NCI-H1417 (cell line): ENCODE measurements at regions not wholly inside any gene's neighbourhood (a gene's known extent, or its start where the extent isn't known, plus 50 kb on each side); places are given as distances from the start of the nearest gene placed in this dataset.
"Not testable (repeated sequence)": the region's sequence is repeated elsewhere in the genome, so short reads cannot be mapped to it uniquely, and the experiment has no call there.

ENCODE experiments used
- DNase-seq, 3 experiments: peaks; one replicate each; lab custom pipeline; 2025; lab: John Stamatoyannopoulos, UW

DNA sequence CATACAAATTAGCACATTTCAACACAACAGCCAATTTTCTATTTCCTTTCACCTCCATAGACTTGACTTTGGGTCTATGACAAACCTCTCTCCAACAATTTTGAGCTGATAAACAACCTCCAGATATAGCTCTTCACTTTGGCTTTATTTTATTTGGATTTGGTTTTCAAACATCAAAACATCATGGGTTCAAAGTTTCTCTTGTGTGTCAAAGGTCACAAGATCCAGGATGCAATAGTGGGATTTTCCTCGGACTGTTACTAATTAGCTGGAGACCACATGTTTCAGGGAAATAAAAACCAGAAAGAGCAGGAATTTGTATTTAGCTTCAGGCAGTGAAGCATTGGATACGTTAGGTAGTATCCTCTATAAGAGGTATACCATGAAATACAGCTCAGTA is 351.0 kb upstream of the SOX9 start:
- no peak for DNase-seq

DNA sequence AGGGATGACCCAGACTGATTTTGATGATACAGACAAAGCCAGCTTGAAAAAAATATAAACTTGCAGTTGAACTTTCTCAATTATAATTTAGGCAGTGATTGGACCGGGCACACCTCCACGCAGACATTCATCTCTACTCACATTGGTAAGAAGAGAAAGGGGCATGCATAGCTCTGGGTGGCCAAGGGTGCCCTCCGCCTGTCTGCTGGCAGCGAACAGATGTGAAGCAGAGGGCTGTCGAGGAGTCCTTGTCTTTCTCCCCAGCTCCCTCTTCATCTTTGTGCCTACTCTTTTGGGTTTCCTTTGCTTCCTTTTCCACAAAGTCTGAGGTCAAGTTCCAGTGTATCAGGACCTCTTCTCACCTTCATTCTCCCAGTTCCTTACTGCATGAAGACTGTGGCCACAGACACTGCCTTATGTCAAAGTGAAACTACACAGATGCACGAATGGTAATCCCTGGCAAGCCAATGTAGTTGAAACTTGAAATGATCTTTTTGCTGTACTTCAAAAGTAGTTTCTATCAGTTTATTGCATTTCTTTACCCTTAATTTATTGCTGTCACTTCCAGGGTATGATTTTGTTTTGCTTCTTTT is 343.7 kb upstream of the SOX9 start:
- no peak for DNase-seq

DNA sequence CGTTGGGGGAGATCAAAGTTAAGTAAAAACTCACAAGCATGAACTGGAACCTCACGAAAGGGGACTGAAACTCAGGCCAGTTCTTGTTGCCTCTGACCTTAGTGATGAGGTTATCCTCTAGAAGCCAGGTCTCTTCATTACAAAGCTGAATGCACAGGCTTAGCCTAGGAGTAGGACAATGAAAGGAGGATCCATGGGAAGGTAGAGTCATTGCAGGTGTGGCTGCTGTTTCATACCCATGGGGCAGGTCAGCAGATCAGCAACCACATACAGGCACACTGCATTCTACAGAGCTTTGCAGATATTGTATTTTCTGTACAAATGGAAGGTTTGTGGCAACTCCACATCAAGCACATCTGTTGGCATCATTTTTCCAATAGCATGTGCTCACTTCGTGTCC is 341.3 kb upstream of the SOX9 start:
- DNase-seq = no peak

DNA sequence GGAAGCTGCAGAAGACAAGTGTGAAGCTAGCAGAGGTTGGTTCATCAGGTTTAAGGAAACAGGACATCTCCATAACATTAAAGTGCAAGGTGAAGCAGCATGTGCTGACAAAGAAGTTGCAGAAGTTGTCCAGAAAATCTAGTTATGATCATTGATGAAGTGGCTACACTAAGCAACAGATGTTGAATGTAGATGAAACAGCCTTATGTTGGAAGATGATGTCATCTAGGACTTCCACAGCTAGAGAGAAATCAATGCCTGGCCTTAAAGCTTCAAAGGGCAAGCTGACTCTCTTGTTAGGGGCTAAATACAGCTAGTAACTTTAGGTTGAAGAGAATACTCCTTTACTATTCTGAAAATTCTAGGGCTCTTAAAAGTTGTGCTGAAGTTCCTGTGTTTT is 340.2 kb upstream of the SOX9 start:
- DNase-seq = no peak

DNA sequence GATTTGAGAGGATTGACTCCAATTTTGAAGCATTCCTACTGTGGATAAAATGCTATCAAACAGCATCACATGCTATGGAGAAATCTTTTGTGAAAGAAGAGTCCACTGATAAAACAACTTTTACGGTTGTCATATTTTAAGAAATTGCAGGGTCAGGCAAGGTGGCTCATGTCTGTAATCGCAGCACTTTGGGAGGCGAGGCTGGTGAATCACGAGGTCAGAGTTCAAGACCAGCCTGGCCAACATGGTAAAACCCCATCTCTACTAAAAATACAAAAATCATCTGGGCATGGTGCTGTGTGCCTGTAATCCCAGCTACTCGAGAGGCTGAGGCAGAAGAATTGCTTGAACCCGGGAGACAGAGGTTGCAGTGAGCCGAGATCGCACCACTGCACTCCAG is 338.8 kb upstream of the SOX9 start:
- DNase-seq = not testable (repeated sequence)

DNA sequence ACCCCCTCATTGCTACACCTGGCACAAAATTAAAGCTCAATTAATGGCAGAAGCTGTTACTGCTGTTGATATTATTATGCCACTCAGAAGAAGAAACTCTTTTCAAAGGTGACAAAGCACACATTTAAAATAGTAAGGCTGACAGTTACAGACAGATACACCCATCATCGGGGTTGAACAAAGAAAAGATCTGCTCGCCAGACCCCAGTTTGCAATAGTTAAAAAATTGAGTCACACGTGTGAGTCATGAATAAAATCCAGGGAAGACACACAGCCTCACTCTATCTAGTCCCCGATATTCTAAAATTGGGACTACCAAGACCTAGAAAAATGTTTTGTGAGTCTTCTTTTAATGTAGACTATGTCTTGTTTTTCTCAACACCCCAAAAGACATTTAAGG is 330.0 kb upstream of the SOX9 start:
- DNase-seq = no peak

DNA sequence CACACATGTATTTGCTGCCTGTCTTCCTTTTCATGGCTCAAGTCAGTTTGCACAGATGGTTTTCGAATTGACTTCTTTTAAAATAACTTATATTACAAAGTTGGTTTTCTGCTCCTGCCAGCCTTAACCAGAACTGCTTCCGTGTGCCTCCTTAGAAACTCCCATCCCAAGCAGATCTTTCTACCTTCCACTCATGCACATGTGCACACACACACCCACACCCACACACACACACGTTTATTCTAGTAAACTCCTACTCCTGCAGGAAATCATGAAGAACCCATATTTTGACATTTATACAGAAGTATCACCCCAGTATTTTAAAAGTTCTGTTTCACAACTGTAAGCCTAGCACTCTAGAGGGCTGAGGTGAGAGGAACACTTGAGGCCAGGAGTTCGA is 329.5 kb upstream of the SOX9 start:
- no peak for DNase-seq

DNA sequence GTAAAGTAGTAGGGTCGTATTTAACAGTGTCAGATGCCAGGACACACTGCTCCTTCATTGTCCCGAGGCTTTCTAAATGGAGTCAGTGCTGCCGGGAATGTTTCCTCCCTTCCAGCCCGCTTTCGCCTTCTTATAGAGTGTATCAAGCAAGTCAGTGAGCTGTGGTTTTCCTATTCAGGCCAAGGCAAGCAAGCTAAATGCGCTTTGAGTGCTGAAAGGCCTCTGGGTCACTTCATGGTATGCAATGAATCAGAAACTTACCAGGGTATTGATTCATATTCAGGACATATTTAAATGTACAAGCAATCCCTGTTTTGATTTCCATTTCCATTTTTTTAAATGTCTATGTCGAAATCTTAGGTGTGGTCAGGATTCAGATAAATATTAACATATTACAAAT is 327.9 kb upstream of the SOX9 start:
- DNase-seq = no peak

DNA sequence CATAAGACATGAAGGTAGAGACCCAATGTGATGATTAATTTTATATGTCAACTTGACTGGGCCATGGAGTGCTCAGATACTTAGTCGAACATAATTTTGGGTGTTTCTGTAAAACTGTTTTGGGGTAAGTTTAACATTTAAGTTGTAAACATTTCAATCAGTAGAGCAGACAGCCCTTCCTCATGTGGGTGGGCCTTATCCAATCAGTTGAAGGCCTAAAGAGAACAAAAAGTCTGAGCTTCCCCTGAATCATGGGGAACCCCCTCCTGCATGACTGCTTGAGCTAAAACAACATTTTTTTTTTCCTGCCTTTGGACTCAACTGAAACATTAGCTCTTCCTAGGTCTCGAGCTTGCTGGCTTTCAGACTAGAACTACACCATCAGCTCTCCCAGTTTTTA is 327.3 kb upstream of the SOX9 start:
- DNase-seq = no peak

DNA sequence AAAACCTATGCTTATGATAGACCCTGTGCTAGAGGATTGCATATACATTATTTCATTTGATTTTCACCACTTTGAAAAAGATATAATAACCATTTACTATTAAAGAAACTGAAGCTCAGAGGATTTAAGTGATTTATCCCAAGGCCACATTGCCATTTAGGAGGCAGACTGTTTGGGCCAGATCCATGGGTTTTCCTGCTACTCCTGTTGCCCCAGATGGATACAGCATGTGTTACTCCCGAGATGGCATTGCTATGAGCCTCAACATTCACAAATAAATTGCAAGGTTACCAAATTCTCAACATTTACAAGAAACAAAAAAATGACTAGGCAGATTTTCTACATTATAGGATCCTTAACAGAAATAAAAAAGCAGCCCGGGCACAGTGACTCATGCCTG is 322.1 kb upstream of the SOX9 start:
- DNase-seq = no peak

DNA sequence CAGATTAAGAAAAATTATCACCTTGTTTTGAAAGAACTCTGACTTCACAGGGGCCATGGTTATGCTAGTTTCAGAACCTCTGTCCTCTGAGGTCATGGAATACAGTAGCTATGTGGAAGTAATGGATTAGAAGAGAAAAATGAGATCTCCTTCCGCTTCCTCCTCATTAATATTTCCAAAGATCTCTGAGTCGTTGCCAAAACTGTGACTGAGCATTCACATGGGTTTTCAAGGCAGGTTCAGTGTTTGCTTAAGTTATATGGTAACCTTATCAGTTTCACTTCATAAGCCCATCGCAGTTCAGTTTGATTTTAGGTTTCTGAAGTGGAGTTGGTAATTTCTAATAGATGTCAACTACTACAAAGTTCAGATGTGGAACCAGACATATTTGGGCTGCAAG is 321.2 kb upstream of the SOX9 start:
- DNase-seq = no peak

DNA sequence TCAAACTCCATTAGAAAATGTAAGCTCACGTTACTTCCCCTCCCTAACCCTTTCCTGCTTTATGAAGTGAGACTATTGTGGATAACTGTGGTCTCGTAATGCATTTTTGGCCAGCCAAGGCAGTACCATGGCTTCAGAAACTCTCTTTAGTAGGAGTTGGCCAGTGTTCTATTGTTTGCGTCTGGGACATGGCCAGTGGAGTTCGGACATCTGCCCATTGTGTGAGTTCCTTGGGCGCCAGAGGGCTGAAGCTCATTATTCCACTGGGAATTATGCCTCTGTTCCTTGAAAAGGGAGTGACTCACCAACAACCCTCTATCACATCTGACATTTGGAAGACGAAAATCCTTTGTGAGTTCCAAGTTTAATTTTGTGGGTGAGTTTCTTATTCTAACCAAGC is 319.5 kb upstream of the SOX9 start:
- no peak for DNase-seq

DNA sequence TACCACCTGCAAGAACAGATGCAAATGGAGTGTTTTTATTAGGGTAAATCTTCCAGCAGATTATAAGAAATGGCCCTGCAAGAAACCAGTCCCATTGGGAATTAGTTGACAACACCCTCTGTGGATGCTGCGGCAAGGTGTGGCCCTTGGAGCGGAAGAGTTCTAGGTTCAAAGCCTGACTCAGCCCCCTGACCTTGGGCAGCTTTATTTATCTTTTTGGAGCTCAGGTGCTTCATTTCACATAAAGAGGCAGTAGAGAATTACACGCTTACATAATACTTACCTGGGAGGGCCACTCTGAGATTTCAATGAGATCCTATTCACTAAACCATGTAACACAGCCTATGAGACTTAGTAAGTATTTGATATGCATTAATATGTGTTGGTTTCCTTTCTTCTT is 318.2 kb upstream of the SOX9 start:
- DNase-seq = no peak

DNA sequence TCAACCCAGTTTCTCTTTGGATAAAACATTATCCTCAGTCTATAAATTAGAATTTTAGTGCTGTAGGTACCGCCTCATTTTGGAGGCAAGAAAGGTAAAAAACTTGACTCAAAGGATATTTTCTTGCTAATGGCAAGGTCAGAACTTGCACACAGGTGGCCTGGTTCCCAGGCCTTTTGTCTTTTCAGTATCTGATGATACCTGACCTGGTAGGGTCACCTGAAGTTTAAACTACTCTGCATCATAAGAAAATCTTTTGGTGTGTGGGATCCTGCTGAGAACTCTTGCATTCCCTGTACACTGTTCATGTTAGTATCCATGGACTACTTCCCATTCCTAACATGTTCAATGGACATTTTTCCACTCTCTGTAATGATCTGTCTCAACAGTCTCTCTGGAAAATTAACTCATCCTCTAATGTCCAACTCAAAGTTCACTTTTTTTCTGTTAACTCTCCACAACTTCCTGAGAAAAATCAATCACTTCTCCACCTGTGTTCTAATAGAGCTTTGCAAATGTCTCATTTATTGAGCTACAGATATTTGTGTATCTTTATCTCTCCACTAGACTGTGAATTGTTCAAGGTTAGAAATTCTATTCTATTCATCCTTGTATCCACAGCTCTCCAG is 317.1 kb upstream of the SOX9 start:
- no peak for DNase-seq

DNA sequence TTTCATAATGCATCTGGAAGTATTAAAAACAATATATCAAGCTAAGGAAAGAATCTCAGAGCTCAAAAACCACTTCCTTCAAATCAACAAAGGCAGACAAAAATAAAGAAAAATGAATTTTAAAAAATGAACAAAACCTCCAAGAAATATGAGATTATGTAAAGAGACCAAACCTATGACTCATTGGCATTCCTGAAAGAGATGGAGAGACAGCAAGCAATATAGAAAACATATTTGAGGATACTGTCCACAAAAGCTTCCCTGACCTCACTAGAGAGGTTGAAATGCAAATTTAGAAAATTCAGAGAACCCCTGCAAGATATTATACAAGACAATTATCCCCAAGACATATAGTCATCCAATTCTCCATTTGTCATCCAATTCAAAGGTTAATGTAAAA is 311.3 kb upstream of the SOX9 start:
- DNase-seq = no peak

DNA sequence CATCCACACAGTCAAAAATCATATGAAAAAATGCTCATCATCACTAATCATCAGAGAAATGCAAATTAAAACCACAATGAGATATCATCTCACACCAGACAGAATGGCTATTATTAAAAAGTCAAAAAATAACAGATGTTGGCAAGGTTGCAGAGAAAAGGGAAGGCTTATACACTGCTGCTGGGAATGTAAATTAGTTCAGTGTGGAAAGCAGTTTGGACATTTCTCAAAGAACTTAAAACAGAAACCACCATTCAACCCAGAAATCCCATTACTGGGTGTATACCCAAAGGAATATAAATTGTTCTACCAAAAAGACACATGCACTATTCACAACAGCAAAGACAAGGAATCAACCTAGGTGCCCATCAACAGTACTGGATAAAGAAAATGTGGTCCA is 307.0 kb upstream of the SOX9 start:
- not testable (repeated sequence) for DNase-seq

DNA sequence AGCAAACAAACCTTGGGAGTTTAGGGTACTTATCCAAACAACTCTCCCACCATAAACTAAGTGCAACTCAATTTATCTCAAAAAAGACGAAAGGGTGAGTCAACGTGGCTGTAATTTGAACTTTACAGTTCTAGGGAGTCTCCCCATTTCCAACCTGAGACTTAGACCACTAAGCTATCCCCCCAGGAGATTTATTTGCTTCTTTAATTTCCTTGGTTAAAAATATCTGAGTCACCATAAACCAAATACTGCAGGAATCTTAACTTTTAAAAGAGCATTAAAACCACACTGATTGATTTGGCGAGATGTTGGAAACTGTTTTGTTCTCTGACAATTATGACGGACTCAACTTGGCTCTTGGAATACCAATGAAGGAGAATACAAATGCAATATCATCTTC is 299.3 kb upstream of the SOX9 start:
- no peak for DNase-seq

DNA sequence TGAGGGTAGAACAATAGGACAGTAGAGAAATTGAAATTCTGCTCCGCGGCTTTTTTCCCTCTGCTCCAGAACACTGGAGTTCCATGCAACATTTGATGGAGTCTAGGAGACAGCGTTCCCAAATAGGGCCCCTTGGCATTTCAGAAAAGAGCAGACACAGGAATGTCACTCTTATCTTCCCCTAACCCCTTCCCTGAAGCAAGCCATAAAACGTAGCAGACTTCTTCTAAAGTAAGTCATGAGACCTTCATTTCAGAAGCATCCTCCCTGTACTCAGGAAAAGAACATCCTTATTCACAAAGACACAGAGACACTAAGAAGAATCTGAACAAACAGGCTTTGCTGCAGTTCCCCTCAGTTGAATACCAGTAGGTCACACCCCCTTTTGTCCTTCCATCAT is 296.1 kb upstream of the SOX9 start:
- DNase-seq = no peak

DNA sequence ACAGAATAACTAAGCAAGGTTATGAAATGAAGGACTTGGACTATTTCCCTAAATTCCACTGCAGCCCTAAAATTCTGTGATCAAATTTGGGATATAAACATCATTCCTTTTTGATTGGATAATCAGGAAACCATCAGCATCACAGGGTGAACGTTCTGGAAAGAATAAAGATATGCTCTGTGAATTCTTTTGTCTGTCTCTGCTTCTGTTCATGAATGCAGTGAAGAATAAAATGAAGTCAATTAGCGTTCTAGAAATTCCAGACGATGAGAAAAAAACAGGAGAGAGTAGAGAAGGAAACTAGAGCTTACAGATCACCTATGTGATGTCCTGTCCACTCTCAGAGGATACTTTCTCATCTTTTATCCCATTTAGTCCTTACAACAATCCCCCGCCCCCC is 295.1 kb upstream of the SOX9 start:
- no peak for DNase-seq

DNA sequence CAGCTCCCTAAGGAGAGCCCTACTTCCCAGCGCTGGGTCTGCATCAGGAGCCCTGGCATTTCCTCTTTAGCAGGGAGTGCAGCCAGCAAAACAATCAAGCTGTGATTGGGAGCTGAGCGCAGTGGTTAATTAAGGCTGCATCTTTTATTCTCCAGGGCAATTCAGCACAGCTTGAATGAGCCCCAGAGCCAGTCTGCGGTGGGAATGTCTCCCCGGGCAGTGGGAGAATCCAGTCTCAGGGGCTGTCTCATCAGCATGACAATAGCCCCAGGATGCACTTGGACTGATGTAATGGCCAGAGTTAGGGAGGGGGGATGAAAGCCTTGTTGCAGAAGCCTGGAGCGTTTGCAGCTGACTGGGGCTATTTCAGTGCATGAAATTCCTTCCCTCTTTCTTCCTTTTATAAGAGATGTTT is 292.6 kb upstream of the SOX9 start:
- DNase-seq = peak; percentile 75 to 98 (median 87)

DNA sequence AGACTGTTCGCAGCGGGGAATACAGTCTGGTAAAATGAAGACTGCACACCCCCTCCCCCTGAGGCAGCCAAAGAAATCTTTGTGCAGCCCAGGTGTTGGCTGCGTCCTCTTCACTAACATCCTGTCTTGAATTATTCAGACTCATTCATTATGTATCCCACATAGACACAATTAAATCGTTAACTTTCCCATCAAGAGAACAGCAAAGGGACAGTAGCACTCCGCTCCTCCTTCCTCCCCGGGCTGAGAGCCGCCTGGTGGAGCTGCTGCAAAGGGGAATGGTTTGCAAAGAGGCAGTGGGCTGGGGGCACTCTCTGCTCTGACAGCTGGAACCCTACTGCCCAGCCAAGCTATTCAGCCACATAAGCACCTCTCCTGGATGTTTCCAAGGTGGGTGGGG is 290.0 kb upstream of the SOX9 start:
- DNase-seq = no peak

DNA sequence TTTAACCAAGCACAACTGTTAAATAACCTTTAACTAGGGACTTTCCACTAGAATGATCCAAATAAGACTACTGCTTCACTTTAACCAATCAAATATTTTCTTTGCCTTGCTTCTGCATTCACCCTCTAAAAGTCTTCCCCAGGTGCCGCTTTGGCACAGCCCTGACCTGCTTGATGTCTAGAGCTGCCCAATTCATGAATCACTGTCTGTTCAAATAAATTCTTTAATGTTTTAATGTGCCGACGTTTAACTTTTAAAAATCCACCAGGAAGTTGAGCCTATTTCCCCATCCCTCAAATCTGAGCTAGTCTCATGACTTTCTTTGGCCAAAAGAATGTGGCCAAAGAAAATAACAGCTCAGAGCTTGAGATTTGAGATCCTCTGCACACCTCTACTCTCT is 277.8 kb upstream of the SOX9 start:
- no peak for DNase-seq

DNA sequence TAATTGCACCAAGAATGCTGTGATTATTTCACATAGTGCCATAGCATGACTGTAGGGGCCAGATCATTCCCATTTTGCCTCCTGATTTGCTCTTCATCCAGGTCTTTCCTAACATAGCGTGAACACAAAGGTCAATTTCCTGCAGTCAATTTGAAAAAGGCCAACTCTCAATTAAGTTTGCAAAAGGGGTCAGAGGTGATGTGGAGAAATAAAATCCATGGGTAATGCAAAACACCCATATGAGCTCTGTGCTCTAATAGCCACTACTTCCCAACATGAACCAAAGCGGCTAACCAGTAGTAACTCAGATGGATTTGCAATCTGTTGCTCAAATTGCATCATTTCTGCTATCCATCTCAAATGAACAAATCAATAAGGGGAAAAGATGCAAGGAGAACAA is 275.5 kb upstream of the SOX9 start:
- no peak for DNase-seq

DNA sequence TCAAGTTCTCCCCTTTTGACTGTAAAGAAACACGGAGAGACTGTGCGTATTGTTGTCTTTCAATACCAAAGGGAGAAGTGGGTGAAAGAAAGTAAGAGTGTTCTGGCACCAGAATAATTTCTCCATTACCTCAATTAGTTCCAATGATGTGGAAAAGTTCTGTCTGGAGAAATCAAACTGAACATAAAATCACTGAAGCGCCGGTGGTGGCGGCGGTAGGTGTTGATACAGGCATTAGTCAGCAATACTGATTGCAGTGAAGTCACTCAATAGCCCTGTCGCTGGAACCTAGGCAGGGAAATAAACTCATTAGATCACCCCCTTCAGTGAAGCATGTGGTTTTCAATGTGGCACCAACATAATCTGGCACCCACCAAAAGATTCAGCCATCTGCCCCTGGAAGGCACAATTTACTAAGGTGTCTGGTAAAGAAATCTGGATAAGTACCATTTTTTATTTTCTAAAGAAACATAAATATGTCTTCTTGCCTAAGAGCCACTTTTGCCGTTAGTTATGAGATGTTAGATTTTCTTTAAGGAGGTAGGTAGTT is 274.2 kb upstream of the SOX9 start:
- DNase-seq = peak in 1 of 3 experiments; percentile 13
